ENCODE measurements at regions not wholly inside any gene's neighbourhood (a gene's known extent, or its start where the extent isn't known, plus 50 kb on each side); places are given as distances from the start of the nearest gene placed in this dataset.

GRCh38 chr14:101246894-101247841, 314.1 kb upstream of the DIO3 start:
- TF ChIP-seq CTCF (IDR thresholded peaks at IDR 0.05; ENCODE audit: insufficient read depth, low read depth, low read length) (no peak), EZH2 (IDR thresholded peaks at IDR 0.05; ENCODE audit: insufficient read depth, low read length) (no peak)

All from astrocyte (in vitro differentiated cells and primary cell).